Duodenal mucosa (tissue), 2 donors: ENCODE measurements at regions not wholly inside any gene's neighbourhood (a gene's known extent, or its start where the extent isn't known, plus 50 kb on each side); places are given as distances from the start of the nearest gene placed in this dataset.

Source experiments
- H3K27ac ChIP-seq: one replicate; pipeline ENCODE4 v1.7.0; 2013; ENCODE audit warnings: low read depth, low read length
- H3K27me3 ChIP-seq, 2 donors: one replicate each; pipeline ENCODE4 v1.7.0; 2013; ENCODE audit warnings: low read length in 2 of 2, control low read depth in 1 of 2; ENCODE audit not compliant: insufficient read depth in 2 of 2, control insufficient read depth in 1 of 2
- H3K36me3 ChIP-seq, 2 donors: one replicate each; pipeline ENCODE4 v1.7.0; 2013; ENCODE audit warnings: low read length in 2 of 2, control low read depth in 1 of 2; ENCODE audit not compliant: insufficient read depth in 2 of 2, control insufficient read depth in 1 of 2
- H3K4me1 ChIP-seq, 2 donors: one replicate each; pipeline ENCODE4 v1.7.0; 2013; ENCODE audit warnings: low read length in 2 of 2, control low read depth in 1 of 2; ENCODE audit not compliant: insufficient read depth in 2 of 2, control insufficient read depth in 1 of 2
- H3K4me3 ChIP-seq, 2 donors: one replicate each; pipeline ENCODE4 v1.7.0; 2013; ENCODE audit warnings: low read length in 2 of 2, low read depth in 1 of 2
- H3K9ac ChIP-seq, 2 donors: one replicate each; pipeline ENCODE4 v1.7.0; 2013; ENCODE audit warnings: low read length in 2 of 2, low read depth in 1 of 2
- H3K9me3 ChIP-seq, 2 donors: one replicate each; pipeline ENCODE4 v1.7.0; 2013; ENCODE audit warnings: low read length in 2 of 2, control low read depth in 1 of 2; ENCODE audit not compliant: control insufficient read depth in 1 of 2

DNA sequence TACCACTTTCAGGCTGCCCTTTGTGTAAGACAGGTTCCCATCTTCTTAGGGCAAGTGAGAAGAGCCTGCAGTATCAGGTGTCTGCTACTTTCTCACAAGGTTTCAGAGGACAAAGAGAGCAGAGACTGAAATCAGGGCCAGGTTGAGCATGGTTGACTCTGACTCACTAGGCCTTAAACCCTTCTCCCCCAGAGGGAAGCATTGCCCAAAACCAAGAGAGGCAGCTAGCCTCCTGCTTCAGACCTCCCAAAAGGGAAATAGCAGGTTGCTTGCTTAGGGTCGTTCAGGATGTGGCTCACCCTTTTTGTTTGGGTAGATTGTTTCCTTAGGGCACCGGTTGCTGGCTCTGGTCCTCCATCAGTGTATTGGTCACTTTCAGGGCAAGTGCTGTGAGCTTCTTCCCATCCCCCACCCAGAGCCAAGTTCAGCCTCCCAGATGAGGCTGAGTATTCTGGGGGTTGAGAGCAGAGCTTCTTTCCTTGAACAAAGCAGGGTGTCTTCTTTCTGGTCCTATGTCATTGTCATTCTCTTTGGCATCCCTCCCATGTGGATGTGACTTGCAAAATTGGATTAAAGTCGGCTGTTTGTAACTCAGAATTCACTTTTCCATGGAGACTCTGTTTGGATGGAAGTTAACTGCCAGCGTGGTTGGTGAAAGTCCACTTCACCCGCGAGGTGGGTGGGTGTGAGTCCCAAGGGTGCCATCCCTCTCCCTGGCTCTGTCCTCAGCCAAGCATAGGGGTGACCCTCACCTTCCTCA is 55.5 kb upstream of the GALNT2 start:
- Histone ChIP-seq H3K27ac (no peak overlapping the region), H3K4me3 (no peak overlapping the region), H3K27me3 (no peaks in the 10 kb centered on the region), H3K9ac (no peak overlapping the region), H3K36me3 (no peaks in the 10 kb centered on the region), H3K4me1 (no peaks in the 10 kb centered on the region), H3K9me3 (no peaks in the 10 kb centered on the region)

DNA sequence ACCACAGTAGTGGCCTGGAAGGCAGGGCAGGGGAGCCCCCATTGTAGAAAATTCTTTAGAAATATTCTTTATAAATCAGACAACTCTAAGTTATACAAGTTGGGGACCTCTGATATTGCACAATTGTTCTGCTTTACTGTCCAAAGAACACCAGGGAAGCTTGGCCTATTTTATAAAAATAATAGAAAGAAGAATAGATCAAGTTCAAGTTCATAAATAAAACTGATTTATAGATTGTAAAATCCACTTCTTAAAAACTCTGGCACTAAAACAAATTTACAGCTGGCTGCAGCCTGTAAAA is 55.0 kb upstream of the GALNT2 start:
- Histone ChIP-seq H3K27ac (no peak overlapping the region), H3K4me1 (no peaks in the 10 kb centered on the region), H3K27me3 (no peaks in the 10 kb centered on the region), H3K9ac (no peak overlapping the region), H3K36me3 (no peaks in the 10 kb centered on the region), H3K9me3 (no peaks in the 10 kb centered on the region), H3K4me3 (no peak overlapping the region)

DNA sequence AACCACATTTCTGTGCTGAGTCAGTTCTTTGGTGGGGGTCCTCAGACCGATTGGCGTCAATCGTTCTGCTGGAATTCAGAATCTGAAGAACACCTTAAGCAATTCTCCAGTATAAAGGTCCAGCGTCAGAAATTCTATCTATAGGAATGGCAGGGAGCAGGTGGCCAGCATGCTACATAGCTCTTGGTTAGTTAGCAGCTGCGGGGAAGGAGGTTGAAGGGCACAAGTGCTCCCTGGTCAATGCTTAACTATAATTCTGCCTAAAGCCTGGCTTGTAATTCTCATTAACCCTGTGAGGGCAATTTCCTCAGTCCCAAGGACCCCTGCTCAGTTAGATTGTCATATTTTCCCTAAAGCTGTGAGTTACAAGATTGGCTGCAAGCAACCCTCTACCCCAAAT is 54.3 kb upstream of the GALNT2 start:
- Histone ChIP-seq H3K4me3 (no peak overlapping the region), H3K4me1 (no peaks in the 10 kb centered on the region), H3K9ac (no peak overlapping the region), H3K36me3 (no peaks in the 10 kb centered on the region), H3K27me3 (no peaks in the 10 kb centered on the region), H3K9me3 (no peaks in the 10 kb centered on the region), H3K27ac (no peak overlapping the region)

DNA sequence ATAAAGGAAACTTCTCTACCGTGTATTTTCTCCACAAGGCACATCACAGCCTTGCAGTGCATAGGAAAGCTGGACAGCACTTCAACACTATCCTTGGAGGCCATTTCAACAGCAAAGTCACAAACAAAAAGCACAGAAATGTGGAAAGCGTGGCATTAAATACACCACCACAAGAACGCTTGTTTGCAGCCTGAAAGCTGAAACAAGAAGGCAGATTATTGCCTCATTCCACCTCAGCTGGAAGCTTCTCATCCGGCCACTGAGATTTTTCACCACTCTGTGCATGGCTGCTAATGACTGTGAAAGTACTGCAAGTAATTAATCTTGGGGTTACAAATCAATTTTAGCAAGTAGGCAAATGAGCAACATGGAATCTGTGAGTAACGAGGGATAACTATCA is 50.9 kb upstream of the GALNT2 start:
- no peak overlapping the region for H3K9ac ChIP-seq
- no peak overlapping the region for H3K27ac ChIP-seq
- H3K27me3 ChIP-seq, result peaks cover 0 to 3% of the 10 kb centered on the region in 2 donors
- H3K4me1 ChIP-seq, result no peaks in the 10 kb centered on the region
- no peak overlapping the region for H3K4me3 ChIP-seq
- no peaks in the 10 kb centered on the region for H3K9me3 ChIP-seq
- H3K36me3 ChIP-seq, result no peaks in the 10 kb centered on the region
